SK-N-SH treated with all-trans-retinoic acid at 6 μM for 48 hours (cell line): ENCODE measurements at regions not wholly inside any gene's neighbourhood (a gene's known extent, or its start where the extent isn't known, plus 50 kb on each side); places are given as distances from the start of the nearest gene placed in this dataset.

Experiments
- ATAC-seq: fragments of 200-7000 bp; cut with Tn5 transposase; 3 replicates; pipeline ENCODE4 v1.9.1; 2020; ENCODE audit warnings: mild to moderate bottlenecking, moderate library complexity
- ARNTL ChIP-seq: fragments of 450-650 bp; formaldehyde crosslinking; IDR thresholded peaks from 2 replicates; pipeline ENCODE4 v1.5.0; 2020; ENCODE audit warnings: low read depth, mild to moderate bottlenecking, moderate library complexity, borderline replicate concordance
- BACH2 ChIP-seq: fragments of 250-450 bp; sonication (Bioruptor Pico); IDR thresholded peaks from 2 replicates; pipeline ENCODE4 v1.9.0; 2021; ENCODE audit warnings: mild to moderate bottlenecking, borderline replicate concordance
- CREB5 ChIP-seq: fragments of 250-450 bp; sonication (Bioruptor Pico); IDR thresholded peaks from 2 replicates; pipeline ENCODE4 v1.5.1; 2020; ENCODE audit warnings: low read depth, mild to moderate bottlenecking, moderate library complexity
- CSDC2 ChIP-seq: fragments of 250-450 bp; sonication (Bioruptor Pico); IDR thresholded peaks from 2 replicates; pipeline ENCODE4 v1.5.0; 2020; ENCODE audit warnings: mild to moderate bottlenecking, moderate library complexity
- CSRNP3 ChIP-seq: fragments of 250-450 bp; sonication (Bioruptor Pico); IDR thresholded peaks from 2 replicates; pipeline ENCODE4 v1.5.1; 2021; ENCODE audit warnings: mild to moderate bottlenecking, moderate library complexity
- ESRRG ChIP-seq: fragments of 250-450 bp; sonication (Bioruptor Pico); IDR thresholded peaks from 2 replicates; pipeline ENCODE4 v1.6.1; 2021; ENCODE audit warnings: mild to moderate bottlenecking
- GLIS3 ChIP-seq: fragments of 250-450 bp; sonication (Bioruptor Pico); IDR thresholded peaks from 2 replicates; pipeline ENCODE4 v1.5.0; 2020; ENCODE audit warnings: mild to moderate bottlenecking, moderate library complexity
- ISL1 ChIP-seq: fragments of 250-450 bp; sonication (Bioruptor Pico); IDR thresholded peaks from 2 replicates; pipeline ENCODE4 v2.1.2; 2022; ENCODE audit warnings: mild to moderate bottlenecking, moderate library complexity
- OSR1 ChIP-seq: fragments of 250-450 bp; sonication (Bioruptor Pico); IDR thresholded peaks from 2 replicates; pipeline ENCODE4 v1.8.0; 2022; ENCODE audit warnings: moderate library complexity, mild to moderate bottlenecking, inconsistent platforms
- PATZ1 ChIP-seq: fragments of 250-450 bp; sonication (Bioruptor Pico); IDR thresholded peaks from 2 replicates; pipeline ENCODE4 v1.8.0; 2020; ENCODE audit warnings: mild to moderate bottlenecking, moderate library complexity, borderline replicate concordance
- POU6F1 ChIP-seq: fragments of 250-450 bp; sonication (Bioruptor Pico); IDR thresholded peaks from 2 replicates; pipeline ENCODE4 v1.8.0; 2021; ENCODE audit warnings: low read depth, mild to moderate bottlenecking, moderate library complexity, borderline replicate concordance
- PPARA ChIP-seq: fragments of 250-450 bp; sonication (Bioruptor Pico); IDR thresholded peaks from 2 replicates; pipeline ENCODE4 v1.5.0; 2020; ENCODE audit warnings: mild to moderate bottlenecking, borderline replicate concordance
- SNAI2 ChIP-seq: fragments of 250-450 bp; sonication (Bioruptor Pico); IDR thresholded peaks from 2 replicates; pipeline ENCODE4 v1.5.0; 2020; ENCODE audit warnings: mild to moderate bottlenecking, moderate library complexity
- TCF4 ChIP-seq: fragments of 250-450 bp; sonication (Bioruptor Pico); IDR thresholded peaks from 2 replicates; pipeline ENCODE4 v1.8.0; 2021; ENCODE audit warnings: mild to moderate bottlenecking, moderate library complexity, borderline replicate concordance
- TOX ChIP-seq: fragments of 250-450 bp; sonication (Bioruptor Pico); IDR thresholded peaks from 2 replicates; pipeline ENCODE4 v1.8.0; 2021; ENCODE audit warnings: mild to moderate bottlenecking, moderate library complexity, borderline replicate concordance
- TSHZ2 ChIP-seq: fragments of 250-450 bp; sonication (Bioruptor Pico); IDR thresholded peaks from 2 replicates; pipeline ENCODE4 v1.5.0; 2020; ENCODE audit warnings: mild to moderate bottlenecking, moderate library complexity
- ZC3H10 ChIP-seq: fragments of 250-450 bp; sonication (Bioruptor Pico); IDR thresholded peaks from 2 replicates; pipeline ENCODE4 v1.5.1; 2021; ENCODE audit warnings: mild to moderate bottlenecking, moderate library complexity
- ZFP3 ChIP-seq: fragments of 250-450 bp; sonication (Bioruptor Pico); IDR thresholded peaks from 2 replicates; pipeline ENCODE4 v1.5.0; 2020; ENCODE audit warnings: mild to moderate bottlenecking, moderate library complexity
- ZFP30 ChIP-seq: fragments of 450-650 bp; formaldehyde crosslinking; IDR thresholded peaks from 2 replicates; pipeline ENCODE4 v1.5.0; 2022; ENCODE audit warnings: mild to moderate bottlenecking, moderate library complexity
- ZNF565 ChIP-seq: fragments of 450-650 bp; formaldehyde crosslinking; conservative IDR thresholded peaks from 2 replicates; pipeline ENCODE4 v1.5.0; 2020; ENCODE audit warnings: low read depth, mild to moderate bottlenecking, moderate library complexity
- ZNF70 ChIP-seq: fragments of 450-650 bp; formaldehyde crosslinking; IDR thresholded peaks from 2 replicates; pipeline ENCODE4 v1.5.0; 2020; ENCODE audit warnings: mild to moderate bottlenecking, moderate library complexity
- ZNF8 ChIP-seq: fragments of 450-650 bp; formaldehyde crosslinking; IDR thresholded peaks from 2 replicates; pipeline ENCODE4 v1.5.0; 2020; ENCODE audit warnings: mild to moderate bottlenecking, moderate library complexity

- no peak for ATAC-seq
- no peak for TF ChIP-seq ZFP30 (CRISPR knock-in tag)
- no peak for TF ChIP-seq ZNF70 (CRISPR knock-in tag)
Measured at GRCh38 chr5:143496943-143497342, 93.5 kb upstream of the NR3C1 start.

GRCh38 chr5:143495821-143496275 is 92.4 kb upstream of the NR3C1 start:
- peak; percentile 62 for ATAC-seq

GRCh38 chr5:143495110-143495509 is 91.6 kb upstream of the NR3C1 start:
- ATAC-seq, result no peak
- TF ChIP-seq ARNTL (CRISPR knock-in tag) (no peak), CSRNP3 (CRISPR knock-in tag) (no peak), BACH2 (CRISPR knock-in tag) (no peak), POU6F1 (CRISPR knock-in tag) (no peak), CREB5 (no peak), TCF4 (CRISPR knock-in tag) (no peak), ZFP3 (no peak), ESRRG (CRISPR knock-in tag) (no peak), ISL1 (no peak), ZNF565 (no peak), GLIS3 (no peak), TOX (CRISPR knock-in tag) (no peak), ZNF8 (no peak), OSR1 (CRISPR knock-in tag) (no peak)

More at GRCh38 chr5:143495821-143496275, 92.4 kb upstream of the NR3C1 start:
- TF ChIP-seq OSR1 (CRISPR knock-in tag) (no peak), GLIS3 (no peak), ZNF70 (CRISPR knock-in tag) (no peak), ISL1 (no peak), TSHZ2 (no peak), ZFP3 (no peak), SNAI2 (CRISPR knock-in tag) (no peak), CSDC2 (no peak), PATZ1 (CRISPR knock-in tag) (no peak), POU6F1 (CRISPR knock-in tag) (no peak), TCF4 (CRISPR knock-in tag) (no peak), ZC3H10 (CRISPR knock-in tag) (no peak), ARNTL (CRISPR knock-in tag) (no peak), PPARA (CRISPR knock-in tag) (no peak)
